ENCODE measurements at regions not wholly inside any gene's neighbourhood (a gene's known extent, or its start where the extent isn't known, plus 50 kb on each side); places are given as distances from the start of the nearest gene placed in this dataset.

GRCh38 chr12:126994599-126994998 lies 1272.4 kb upstream of the TMEM132C start:
- H3K36me3 ChIP-seq: no peaks in the 10 kb centered on the region
- no peak for DNase-seq (ENCODE audit: low read depth in 1 of 2, low spot score in 1 of 2)
- no peak overlapping the region for H3K27ac ChIP-seq
- H3K27me3 ChIP-seq: peaks cover 67% of the 10 kb centered on the region
- no peak overlapping the region for H3K4me3 ChIP-seq
- H3K9me3 ChIP-seq (ENCODE audit: low read depth): no peaks in the 10 kb centered on the region
- peaks cover 7% of the 10 kb centered on the region for H3K4me1 ChIP-seq (ENCODE audit: low read depth)
- TF ChIP-seq CTCF (IDR thresholded peaks at IDR 0.05; ENCODE audit: low read depth, low read length): no peak

- no peak for TF ChIP-seq CTCF (IDR thresholded peaks at IDR 0.05; ENCODE audit: low read depth, low read length)
- H3K4me1 ChIP-seq (ENCODE audit: low read depth): peaks cover 8% of the 10 kb centered on the region
- no peak overlapping the region for H3K4me3 ChIP-seq
- H3K27ac ChIP-seq: no peak overlapping the region
- DNase-seq (ENCODE audit: low read depth in 1 of 2, low spot score in 1 of 2): no peak
- peaks cover 52% of the 10 kb centered on the region for H3K27me3 ChIP-seq
- no peaks in the 10 kb centered on the region for H3K36me3 ChIP-seq
- H3K9me3 ChIP-seq (ENCODE audit: low read depth): no peaks in the 10 kb centered on the region
These were observed 1268.9 kb upstream of the TMEM132C start for GRCh38 chr12:126998031-126998430.

- Histone ChIP-seq H3K4me3 (no peak overlapping the region), H3K27ac (no peak overlapping the region), H3K4me1 (ENCODE audit: low read depth) (peaks cover 8% of the 10 kb centered on the region), H3K36me3 (no peaks in the 10 kb centered on the region), H3K27me3 (peaks cover 55% of the 10 kb centered on the region), H3K9me3 (ENCODE audit: low read depth) (no peaks in the 10 kb centered on the region)
- TF ChIP-seq CTCF (IDR thresholded peaks at IDR 0.05; ENCODE audit: low read depth, low read length): no peak
- DNase-seq (ENCODE audit: low read depth in 1 of 2, low spot score in 1 of 2): peak in 1 of 2 donors; percentile 75
These were observed 1268.2 kb upstream of the TMEM132C start for GRCh38 chr12:126998747-126999285.

- no peak overlapping the region for H3K4me3 ChIP-seq
- H3K9me3 ChIP-seq (ENCODE audit: low read depth): no peaks in the 10 kb centered on the region
- no peak for TF ChIP-seq CTCF (IDR thresholded peaks at IDR 0.05; ENCODE audit: low read depth, low read length)
- H3K4me1 ChIP-seq (ENCODE audit: low read depth): peaks cover 8% of the 10 kb centered on the region
- DNase-seq (ENCODE audit: low read depth in 1 of 2, low spot score in 1 of 2): no peak
- no peak overlapping the region for H3K27ac ChIP-seq
- peaks cover 55% of the 10 kb centered on the region for H3K27me3 ChIP-seq
- no peaks in the 10 kb centered on the region for H3K36me3 ChIP-seq
These were observed 1267.6 kb upstream of the TMEM132C start for GRCh38 chr12:126999352-126999751.

- DNase-seq (ENCODE audit: low read depth in 1 of 2, low spot score in 1 of 2): no peak
- no peak for TF ChIP-seq CTCF (IDR thresholded peaks at IDR 0.05; ENCODE audit: low read depth, low read length)
- Histone ChIP-seq H3K27me3 (peaks cover 60% of the 10 kb centered on the region), H3K4me3 (no peak overlapping the region), H3K9me3 (ENCODE audit: low read depth) (no peaks in the 10 kb centered on the region), H3K4me1 (ENCODE audit: low read depth) (no peaks in the 10 kb centered on the region), H3K36me3 (no peaks in the 10 kb centered on the region), H3K27ac (no peak overlapping the region)
These were observed 1261.6 kb upstream of the TMEM132C start for GRCh38 chr12:127005406-127005805.

GRCh38 chr12:127006972-127007371 lies 1260.0 kb upstream of the TMEM132C start:
- Histone ChIP-seq H3K27me3 (peaks cover 66% of the 10 kb centered on the region), H3K27ac (no peak overlapping the region), H3K4me3 (no peak overlapping the region), H3K36me3 (no peaks in the 10 kb centered on the region), H3K9me3 (ENCODE audit: low read depth) (no peaks in the 10 kb centered on the region), H3K4me1 (ENCODE audit: low read depth) (no peaks in the 10 kb centered on the region)
- DNase-seq (ENCODE audit: low read depth in 1 of 2, low spot score in 1 of 2): no peak
- TF ChIP-seq CTCF (IDR thresholded peaks at IDR 0.05; ENCODE audit: low read depth, low read length): no peak
